ENCODE measurements at regions not wholly inside any gene's neighbourhood (a gene's known extent, or its start where the extent isn't known, plus 50 kb on each side); places are given as distances from the start of the nearest gene placed in this dataset.
"Not testable (repeated sequence)": the region's sequence is repeated elsewhere in the genome, so short reads cannot be mapped to it uniquely, and the experiment has no call there.

- DNase-seq, result no peak
Observed at GRCh38 chr6:9233686-9234085, 798.3 kb upstream of the SLC35B3 start.

- no peak for DNase-seq
Observed at GRCh38 chr6:9233226-9233625, 797.9 kb upstream of the SLC35B3 start.

GRCh38 chr6:9225441-9225871 is 790.1 kb upstream of the SLC35B3 start:
- peak; percentile 48 for DNase-seq

- no peak for DNase-seq
Observed at GRCh38 chr6:9224539-9224938, 789.2 kb upstream of the SLC35B3 start.

- not testable (repeated sequence) for DNase-seq
Observed at GRCh38 chr6:9213717-9214116, 778.4 kb upstream of the SLC35B3 start.

- DNase-seq, result no peak
Observed at GRCh38 chr6:9208966-9209365, 773.6 kb upstream of the SLC35B3 start.

GRCh38 chr6:9205645-9206044 is 770.3 kb upstream of the SLC35B3 start:
- peak; percentile 25 for DNase-seq

- peak; percentile 77 for DNase-seq
Observed at GRCh38 chr6:9204171-9204570, 768.8 kb upstream of the SLC35B3 start.

GRCh38 chr6:9200712-9201111 is 765.4 kb upstream of the SLC35B3 start:
- no peak for DNase-seq

- no peak for DNase-seq
Observed at GRCh38 chr6:9197726-9198125, 762.4 kb upstream of the SLC35B3 start.

- DNase-seq, result no peak
Observed at GRCh38 chr6:9195322-9195721, 760.0 kb upstream of the SLC35B3 start.

GRCh38 chr6:9192405-9192909 is 757.1 kb upstream of the SLC35B3 start:
- no peak for DNase-seq

GRCh38 chr6:9186148-9186547 is 750.8 kb upstream of the SLC35B3 start:
- DNase-seq, result no peak

GRCh38 chr6:9178071-9178470 is 742.7 kb upstream of the SLC35B3 start:
- DNase-seq, result no peak

- no peak for DNase-seq
Observed at GRCh38 chr6:9173229-9173628, 737.9 kb upstream of the SLC35B3 start.

GRCh38 chr6:9172096-9172495 is 736.8 kb upstream of the SLC35B3 start:
- no peak for DNase-seq

GRCh38 chr6:9168669-9169068 is 733.3 kb upstream of the SLC35B3 start:
- no peak for DNase-seq

- no peak for DNase-seq
Observed at GRCh38 chr6:9161731-9162130, 726.4 kb upstream of the SLC35B3 start.

- DNase-seq, result no peak
Observed at GRCh38 chr6:9159051-9159450, 723.7 kb upstream of the SLC35B3 start.

GRCh38 chr6:9155836-9156235 is 720.5 kb upstream of the SLC35B3 start:
- no peak for DNase-seq

GRCh38 chr6:9143140-9143539 is 707.8 kb upstream of the SLC35B3 start:
- DNase-seq, result no peak

- peak; percentile 11 for DNase-seq
Observed at GRCh38 chr6:9140951-9141460, 705.7 kb upstream of the SLC35B3 start.

GRCh38 chr6:9140172-9140571 is 704.8 kb upstream of the SLC35B3 start:
- DNase-seq, result no peak

GRCh38 chr6:9139746-9140145 is 704.4 kb upstream of the SLC35B3 start:
- DNase-seq, result peak; percentile 73

GRCh38 chr6:9138936-9139335 is 703.6 kb upstream of the SLC35B3 start:
- peak; percentile 9 for DNase-seq
